ENCODE measurements at regions not wholly inside any gene's neighbourhood (a gene's known extent, or its start where the extent isn't known, plus 50 kb on each side); places are given as distances from the start of the nearest gene placed in this dataset.

- Histone ChIP-seq H3K27me3 (ENCODE audit: control insufficient read depth in 4 of 4, insufficient read depth in 4 of 4, low read length in 3 of 4) (no peaks in the 10 kb centered on the region), H3K36me3 (ENCODE audit: control insufficient read depth in 4 of 4, insufficient read depth in 3 of 4, low read depth in 1 of 4, low read length in 3 of 4) (no peaks in the 10 kb centered on the region), H3K27ac (ENCODE audit: low read depth in 1 of 2, low read length in 2 of 2) (no peak overlapping the region), H3K4me1 (ENCODE audit: control insufficient read depth in 4 of 4, insufficient read depth in 4 of 4, low read length in 3 of 4) (no peaks in the 10 kb centered on the region), H3K9me3 (ENCODE audit: control insufficient read depth in 4 of 4, low read length in 3 of 4) (peaks cover 0 to 4% (median 0%) of the 10 kb centered on the region in 4 donors), H3K4me3 (ENCODE audit: low read depth in 1 of 3, low read length in 3 of 3) (no peak overlapping the region), H3K9ac (ENCODE audit: low read depth in 1 of 2, low read length in 2 of 2) (no peak overlapping the region)
- no peak for TF ChIP-seq CTCF (IDR thresholded peaks at IDR 0.05; ENCODE audit: low read depth, low read length, missing input control)
- no peak for TF ChIP-seq FOXA1 (IDR thresholded peaks at IDR 0.05)
- no peak for TF ChIP-seq HNF4A (conservative IDR thresholded peaks at IDR 0.05)
- no peak for TF ChIP-seq MAX (IDR thresholded peaks at IDR 0.05)
- TF ChIP-seq EGR1 (IDR thresholded peaks at IDR 0.05; ENCODE audit: low read depth in 2 of 2): no peak
- TF ChIP-seq SP1 (IDR thresholded peaks at IDR 0.05): no peak
- no peak for TF ChIP-seq FOXA2 (IDR thresholded peaks at IDR 0.05)
- no peak for TF ChIP-seq TAF1 (conservative IDR thresholded peaks at IDR 0.05)
- TF ChIP-seq RAD21 (IDR thresholded peaks at IDR 0.05): no peak
- no peak for TF ChIP-seq JUND (IDR thresholded peaks at IDR 0.05)
- TF ChIP-seq GABPA (IDR thresholded peaks at IDR 0.05 in 1 of 2, conservative IDR thresholded peaks at IDR 0.05 in 1 of 2): no peak
- no peak for TF ChIP-seq HNF4G (IDR thresholded peaks at IDR 0.05)
- no peak for TF ChIP-seq NR2F2 (IDR thresholded peaks at IDR 0.05)
- TF ChIP-seq RXRA (IDR thresholded peaks at IDR 0.05): no peak
- no peak for TF ChIP-seq ZBTB33 (IDR thresholded peaks at IDR 0.05)
- no peak for TF ChIP-seq YY1 (IDR thresholded peaks at IDR 0.05)
- no peak for TF ChIP-seq REST (IDR thresholded peaks at IDR 0.05)
- TF ChIP-seq ATF3 (IDR thresholded peaks at IDR 0.05): no peak
- DNase-seq (ENCODE audit: low spot score): no peak
Measured at GRCh38 chr2:137845422-137845821, 118.9 kb upstream of the HNMT start.
